Activated CD4-positive, alpha-beta memory T cell treated with anti-CD3 and anti-CD28 coated beads for 36 hours (primary cell): ENCODE measurements at regions not wholly inside any gene's neighbourhood (a gene's known extent, or its start where the extent isn't known, plus 50 kb on each side); places are given as distances from the start of the nearest gene placed in this dataset.
A peak's percentile ranks its signal among the peaks of the same experiment; 100 is the strongest.
"Not testable (repeated sequence)": the region's sequence is repeated elsewhere in the genome, so short reads cannot be mapped to it uniquely, and the experiment has no call there.

Source experiments
- CTCF ChIA-PET: fragments of 350-600 bp; sonication (Branson Sonifier 250); formaldehyde crosslinking; loops from one replicate; lab custom pipeline; 2021; ENCODE audit warnings: antibody characterized with exemption, inconsistent platforms; lab: Charles Lee
- POLR2A ChIA-PET: fragments of 350-600 bp; sonication (Branson Sonifier 250); formaldehyde crosslinking; loops from one replicate; lab custom pipeline; 2021; ENCODE audit warnings: antibody characterized with exemption; lab: Charles Lee
- DNase-seq: peaks from one replicate; pipeline ENCODE4 v3.0.0-alpha.2; 2020
- H3K27ac Mint-ChIP-seq: one replicate; pipeline ENCODE4 v1.8.0; 2021; ENCODE audit warnings: mixed read lengths
- H3K27me3 Mint-ChIP-seq: one replicate; pipeline ENCODE4 v1.8.0; 2021; ENCODE audit warnings: mixed read lengths
- H3K36me3 Mint-ChIP-seq: one replicate; pipeline ENCODE4 v1.8.0; 2021; ENCODE audit warnings: mixed read lengths
- H3K4me1 Mint-ChIP-seq: one replicate; pipeline ENCODE4 v1.8.0; 2021; ENCODE audit warnings: low read depth, mixed read lengths
- H3K4me3 Mint-ChIP-seq: one replicate; pipeline ENCODE4 v1.8.0; 2021; ENCODE audit warnings: mild to moderate bottlenecking, mixed read lengths
- H3K9me3 Mint-ChIP-seq: one replicate; pipeline ENCODE4 v1.8.0; 2021; ENCODE audit warnings: mixed read lengths
- intact Hi-C: fragments of 100-400 bp; cut with micrococcal nuclease; formaldehyde crosslinking; loops from one replicate; pipeline ENCODE4 v1.15.1; 2023

GRCh38 chr9:21611891-21612290 is 129.8 kb upstream of the IFNE start:
- DNase-seq = peak; percentile 24
- no peaks in the 10 kb centered on the region for H3K36me3 Mint-ChIP-seq
- intact Hi-C loops = loop anchor here (1.0 kb wide), 2 partner anchors 21 to 73 kb away; no protein-coding TSS in a partner anchor
- POLR2A ChIA-PET = interaction anchor here (0.7 kb wide), 1 partner anchor 36 kb away, joined by 3 read pairs; no protein-coding TSS in a partner anchor
- H3K27ac Mint-ChIP-seq = no peak overlapping the region
- peaks cover 22% of the 10 kb centered on the region for H3K4me1 Mint-ChIP-seq
- H3K4me3 Mint-ChIP-seq = no peak overlapping the region
- H3K27me3 Mint-ChIP-seq = no peaks in the 10 kb centered on the region
- CTCF ChIA-PET = no interaction called here
- H3K9me3 Mint-ChIP-seq = no peaks in the 10 kb centered on the region

DNA sequence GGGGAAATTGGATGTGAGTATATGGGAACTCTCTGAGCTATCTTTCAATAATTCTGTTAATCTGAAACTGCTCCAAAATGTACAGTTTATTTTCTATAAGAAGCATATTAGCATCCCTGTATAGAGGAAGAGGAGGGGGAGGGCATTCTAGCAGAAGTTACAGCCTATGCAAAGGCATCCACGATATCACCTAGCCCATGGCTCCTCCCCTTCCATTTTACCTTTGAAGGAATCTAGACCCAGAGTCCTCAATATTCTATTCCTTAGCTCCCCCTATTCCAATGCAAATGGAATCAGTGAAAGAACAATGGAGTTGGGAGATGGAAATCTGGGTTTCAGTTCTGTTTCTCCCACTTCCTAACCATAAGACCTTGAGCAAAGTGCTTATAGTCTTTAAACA is 132.9 kb upstream of the IFNE start:
- no peaks in the 10 kb centered on the region for H3K27me3 Mint-ChIP-seq
- H3K27ac Mint-ChIP-seq = no peak overlapping the region
- H3K4me1 Mint-ChIP-seq = peaks cover 22% of the 10 kb centered on the region

GRCh38 chr9:21615446-21615845 is 133.3 kb upstream of the IFNE start:
- intact Hi-C loops = no loop called here
- no peak overlapping the region for H3K27ac Mint-ChIP-seq
- H3K36me3 Mint-ChIP-seq = no peaks in the 10 kb centered on the region
- H3K4me1 Mint-ChIP-seq = peaks cover 22% of the 10 kb centered on the region
- H3K9me3 Mint-ChIP-seq = no peaks in the 10 kb centered on the region
- ChIA-PET POLR2A (no interaction called here), CTCF (no interaction called here)
- no peak for DNase-seq
- no peak overlapping the region for H3K4me3 Mint-ChIP-seq
- no peaks in the 10 kb centered on the region for H3K27me3 Mint-ChIP-seq

More for the DNA sequence above, 132.9 kb upstream of the IFNE start:
- ChIA-PET CTCF (no interaction called here), POLR2A (no interaction called here)
- Mint-ChIP-seq H3K36me3 (no peaks in the 10 kb centered on the region), H3K9me3 (no peaks in the 10 kb centered on the region), H3K4me3 (no peak overlapping the region)
- intact Hi-C loops = no loop called here
- DNase-seq = no peak

GRCh38 chr9:21616082-21616778 is 134.1 kb upstream of the IFNE start:
- no peak for DNase-seq
- no peaks in the 10 kb centered on the region for H3K9me3 Mint-ChIP-seq
- H3K27me3 Mint-ChIP-seq = no peaks in the 10 kb centered on the region
- peaks cover 19% of the 10 kb centered on the region for H3K4me1 Mint-ChIP-seq
- H3K27ac Mint-ChIP-seq = no peak overlapping the region
- H3K4me3 Mint-ChIP-seq = no peak overlapping the region
- H3K36me3 Mint-ChIP-seq = no peaks in the 10 kb centered on the region
- POLR2A ChIA-PET = no interaction called here
- intact Hi-C loops = no loop called here
- CTCF ChIA-PET = no interaction called here

- ChIA-PET CTCF (interaction anchor here (0.6 kb wide), 1 partner anchor 54 kb away, joined by 3 read pairs; no protein-coding TSS in a partner anchor), POLR2A (no interaction called here)
- no peak for DNase-seq
- Mint-ChIP-seq H3K9me3 (peaks cover 10% of the 10 kb centered on the region), H3K4me3 (no peak overlapping the region), H3K4me1 (peaks cover 15% of the 10 kb centered on the region), H3K36me3 (peaks cover 1% of the 10 kb centered on the region), H3K27me3 (peaks cover 1% of the 10 kb centered on the region), H3K27ac (no peak overlapping the region)
- intact Hi-C loops = no loop called here
Observed at GRCh38 chr9:21624675-21625644, 142.8 kb upstream of the IFNE start.

DNA sequence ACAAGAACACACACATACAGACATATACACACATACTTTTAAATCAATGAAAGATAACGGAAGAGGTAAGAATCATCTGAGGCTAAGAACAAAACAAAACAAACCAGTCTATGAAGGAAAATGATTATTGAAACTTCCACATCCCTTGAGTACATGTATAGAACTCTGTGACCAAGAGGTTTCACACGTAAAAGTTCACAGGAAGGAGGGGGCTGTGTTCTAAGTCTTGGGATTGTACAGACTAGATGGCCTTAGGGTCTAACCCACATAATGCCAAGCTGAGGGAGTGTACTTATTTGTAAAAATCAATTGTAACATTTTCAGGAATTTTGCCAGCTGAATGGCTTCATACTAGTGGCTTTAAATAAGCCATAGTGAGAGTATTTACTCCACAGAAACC is 144.4 kb upstream of the IFNE start:
- Mint-ChIP-seq H3K9me3 (peaks cover 10% of the 10 kb centered on the region), H3K36me3 (peaks cover 1% of the 10 kb centered on the region), H3K4me3 (no peak overlapping the region), H3K4me1 (peaks cover 15% of the 10 kb centered on the region), H3K27ac (no peak overlapping the region), H3K27me3 (peaks cover 1% of the 10 kb centered on the region)
- ChIA-PET CTCF (no interaction called here), POLR2A (no interaction called here)
- intact Hi-C loops = no loop called here
- no peak for DNase-seq

DNA sequence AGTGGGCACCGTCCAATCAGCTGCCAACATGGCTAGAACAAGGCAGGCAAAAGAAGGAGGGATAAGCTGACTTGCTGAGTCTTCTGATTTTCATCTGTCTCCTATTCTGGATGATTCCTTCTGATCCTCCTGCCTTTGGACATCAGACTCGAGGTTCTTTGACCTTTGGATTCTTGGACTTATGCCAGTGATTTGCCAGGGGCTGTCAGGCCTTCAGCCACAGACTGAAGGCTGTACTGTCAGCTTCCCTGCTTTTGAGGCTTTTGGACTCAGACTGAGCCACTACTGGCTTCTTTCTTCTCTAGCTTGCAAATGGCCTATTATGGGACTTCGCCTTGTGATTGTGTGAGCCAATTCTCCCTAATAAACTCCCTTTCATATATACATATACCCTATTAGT is 146.8 kb upstream of the IFNE start:
- POLR2A ChIA-PET, H3K9me3 Mint-ChIP-seq, H3K27ac Mint-ChIP-seq, DNase-seq, intact Hi-C loops, H3K27me3 Mint-ChIP-seq, H3K36me3 Mint-ChIP-seq, CTCF ChIA-PET, H3K4me3 Mint-ChIP-seq: not testable (repeated sequence)
- H3K4me1 Mint-ChIP-seq = peaks cover 15% of the 10 kb centered on the region

GRCh38 chr9:21634951-21635350 is 152.8 kb upstream of the IFNE start:
- CTCF ChIA-PET = no interaction called here
- no peaks in the 10 kb centered on the region for H3K9me3 Mint-ChIP-seq
- DNase-seq = no peak
- intact Hi-C loops = no loop called here
- H3K27me3 Mint-ChIP-seq = no peaks in the 10 kb centered on the region
- no peaks in the 10 kb centered on the region for H3K4me1 Mint-ChIP-seq
- POLR2A ChIA-PET = no interaction called here
- no peaks in the 10 kb centered on the region for H3K36me3 Mint-ChIP-seq
- no peak overlapping the region for H3K27ac Mint-ChIP-seq
- no peak overlapping the region for H3K4me3 Mint-ChIP-seq

DNA sequence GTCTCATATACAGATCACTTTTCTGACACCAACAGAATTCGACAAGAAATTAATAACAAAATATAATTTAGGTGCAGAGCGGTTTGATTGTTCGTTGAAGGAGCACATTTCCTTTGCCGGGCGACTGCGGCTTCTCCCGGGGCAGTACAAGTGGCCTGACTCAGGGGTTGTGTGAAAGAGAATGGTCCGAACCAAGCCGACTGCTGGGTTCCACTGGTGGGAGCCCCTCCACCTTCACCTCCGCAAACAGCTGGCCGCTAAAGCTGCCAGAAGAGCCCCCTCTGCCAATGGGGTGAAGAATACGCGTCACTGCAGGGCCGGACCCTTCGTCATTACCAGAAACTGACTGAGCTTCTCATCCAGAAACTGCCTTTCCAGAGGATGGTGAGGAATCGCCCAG is 156.0 kb upstream of the IFNE start:
- no peaks in the 10 kb centered on the region for H3K36me3 Mint-ChIP-seq
- H3K4me3 Mint-ChIP-seq = no peak overlapping the region
- no peaks in the 10 kb centered on the region for H3K27me3 Mint-ChIP-seq
- intact Hi-C loops = no loop called here
- DNase-seq = no peak
- ChIA-PET POLR2A (no interaction called here), CTCF (no interaction called here)
- H3K9me3 Mint-ChIP-seq = no peaks in the 10 kb centered on the region
- no peaks in the 10 kb centered on the region for H3K4me1 Mint-ChIP-seq
- no peak overlapping the region for H3K27ac Mint-ChIP-seq

GRCh38 chr9:21653091-21653490 is 149.3 kb upstream of the MTAP start:
- Mint-ChIP-seq H3K36me3 (peaks cover 2% of the 10 kb centered on the region), H3K27me3 (peaks cover 2% of the 10 kb centered on the region), H3K4me3 (no peak overlapping the region), H3K9me3 (peaks cover 11% of the 10 kb centered on the region), H3K27ac (no peak overlapping the region), H3K4me1 (no peaks in the 10 kb centered on the region)
- intact Hi-C loops = no loop called here
- ChIA-PET CTCF (interaction anchor here (0.6 to 0.8 kb wide), 2 partner anchors 138 to 191 kb away, joined by 4 to 8 read pairs; no protein-coding TSS in a partner anchor), POLR2A (no interaction called here)
- DNase-seq = no peak

DNA sequence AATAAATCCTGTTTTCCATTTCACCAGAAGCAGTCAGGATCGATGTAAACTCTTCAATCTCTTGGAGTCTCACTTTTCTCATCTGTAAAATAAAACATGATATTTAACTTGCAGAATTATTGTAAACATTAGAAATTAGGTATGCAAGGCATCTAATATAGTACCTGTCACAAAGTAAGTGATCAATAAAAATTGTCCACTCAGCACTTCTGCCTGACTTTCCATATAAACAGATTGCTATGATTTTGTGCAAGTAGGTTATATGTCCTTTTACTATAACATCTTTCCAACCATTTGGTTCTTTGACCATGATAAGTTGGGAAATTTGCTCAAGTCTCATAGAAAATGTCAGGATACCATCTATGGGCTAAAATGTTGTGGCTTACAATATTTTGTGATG is 148.8 kb upstream of the MTAP start:
- Mint-ChIP-seq H3K36me3 (no peaks in the 10 kb centered on the region), H3K4me1 (no peaks in the 10 kb centered on the region), H3K27me3 (peaks cover 4% of the 10 kb centered on the region), H3K4me3 (no peak overlapping the region), H3K9me3 (peaks cover 7% of the 10 kb centered on the region), H3K27ac (no peak overlapping the region)
- POLR2A ChIA-PET = no interaction called here
- CTCF ChIA-PET = no interaction called here
- DNase-seq = no peak
- intact Hi-C loops = no loop called here
